GM18909 (cell line): ENCODE measurements at regions not wholly inside any gene's neighbourhood (a gene's known extent, or its start where the extent isn't known, plus 50 kb on each side); places are given as distances from the start of the nearest gene placed in this dataset.
"Not testable (repeated sequence)": the region's sequence is repeated elsewhere in the genome, so short reads cannot be mapped to it uniquely, and the experiment has no call there.

Source experiments
- ATAC-seq: cut with Tn5 transposase; IDR thresholded peaks from one replicate; pipeline ENCODE4 v1.9.1; 2021; ENCODE audit warnings: mild to moderate bottlenecking; ENCODE audit not compliant: unreplicated experiment, poor library complexity

GRCh38 chr5:10023494-10023893 is 226.2 kb downstream of the ATPSCKMT start:
- no peak for ATAC-seq

DNA sequence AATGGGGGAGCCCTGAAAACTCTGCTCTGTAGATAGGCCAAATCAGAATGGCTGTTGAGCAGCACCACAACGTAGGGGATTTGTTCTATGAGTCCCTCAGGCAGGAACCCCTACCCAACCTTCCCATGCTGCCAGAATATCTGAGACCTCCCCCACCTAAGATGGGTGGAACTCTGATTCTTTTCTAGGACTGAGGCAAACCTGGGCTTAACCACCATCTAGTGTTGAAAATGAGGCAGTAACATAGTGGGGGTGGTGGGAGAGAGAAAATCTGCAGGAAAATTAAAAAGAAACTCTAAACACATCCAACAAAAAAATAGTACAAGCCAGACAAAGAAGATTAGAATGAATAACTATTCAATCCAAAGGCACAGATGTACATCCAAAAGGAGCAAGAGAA is 228.4 kb downstream of the ATPSCKMT start:
- no peak for ATAC-seq

GRCh38 chr5:10019236-10019635 is 230.5 kb downstream of the ATPSCKMT start:
- ATAC-seq, result no peak

- no peak for ATAC-seq
Measured at GRCh38 chr5:10018201-10019069, 231.3 kb downstream of the ATPSCKMT start.

- no peak for ATAC-seq
Measured at GRCh38 chr5:10017786-10018185, 231.9 kb downstream of the ATPSCKMT start.

DNA sequence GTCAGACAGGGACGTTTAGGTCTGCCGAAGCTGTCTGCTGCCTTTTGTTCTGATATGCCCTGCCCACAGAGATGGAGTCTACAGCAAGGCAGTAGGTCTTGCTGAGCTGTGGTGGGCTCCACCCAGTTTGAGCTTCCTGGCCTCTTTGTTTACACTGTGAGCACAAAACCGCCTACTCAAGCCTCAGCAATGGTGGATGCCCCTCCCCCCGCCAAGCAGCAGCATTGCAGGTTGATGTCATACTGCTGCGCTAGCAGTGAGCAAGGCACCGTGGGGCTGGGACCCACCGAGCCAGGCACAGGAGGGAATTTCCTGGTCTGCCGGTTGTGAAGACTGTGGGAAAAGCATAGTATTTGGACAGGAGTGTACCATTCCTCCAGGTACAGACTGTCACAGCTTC is 233.1 kb downstream of the ATPSCKMT start:
- ATAC-seq, result not testable (repeated sequence)

DNA sequence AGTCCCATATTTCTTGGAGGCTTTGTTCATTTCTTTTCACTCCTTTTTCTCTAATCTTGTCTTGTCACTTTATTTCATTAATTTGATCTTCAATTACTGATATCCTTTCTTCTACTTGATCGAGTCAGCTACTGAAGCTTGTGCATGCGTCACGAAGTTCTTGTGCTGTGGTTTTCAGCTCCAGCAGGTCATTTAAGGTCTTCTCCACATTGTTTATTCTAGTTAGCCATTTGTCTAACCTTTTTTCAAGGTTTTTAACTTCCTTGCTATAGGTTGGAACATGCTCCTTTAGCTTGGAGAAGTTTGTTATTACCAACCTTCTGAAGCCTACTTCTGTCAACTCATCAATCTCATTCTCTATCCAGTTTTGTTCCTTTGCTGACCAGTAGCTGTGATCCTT is 234.0 kb downstream of the ATPSCKMT start:
- not testable (repeated sequence) for ATAC-seq

DNA sequence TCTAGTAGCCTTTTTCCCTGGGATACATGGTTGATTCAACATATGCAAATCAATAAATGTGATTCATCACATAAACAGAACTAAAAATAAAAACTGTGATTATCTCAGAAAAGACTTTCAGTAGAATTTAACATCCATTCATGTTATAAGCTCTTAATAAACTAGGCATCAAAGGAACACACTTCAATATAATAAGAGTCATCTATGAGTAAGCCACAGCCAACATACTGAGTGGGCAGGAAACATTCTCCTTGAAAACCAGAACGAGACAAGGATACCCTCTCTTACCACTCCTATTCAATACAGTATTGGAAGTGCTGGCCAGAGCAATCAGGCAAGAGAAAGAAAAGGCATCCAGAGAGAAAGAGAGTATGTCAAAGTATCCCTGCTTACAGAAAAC is 239.9 kb downstream of the ATPSCKMT start:
- ATAC-seq, result no peak

GRCh38 chr5:9987101-9987500 is 262.6 kb downstream of the ATPSCKMT start:
- no peak for ATAC-seq

GRCh38 chr5:9977070-9977469 is 272.6 kb downstream of the ATPSCKMT start:
- no peak for ATAC-seq

GRCh38 chr5:9976621-9977020 is 273.1 kb downstream of the ATPSCKMT start:
- no peak for ATAC-seq

DNA sequence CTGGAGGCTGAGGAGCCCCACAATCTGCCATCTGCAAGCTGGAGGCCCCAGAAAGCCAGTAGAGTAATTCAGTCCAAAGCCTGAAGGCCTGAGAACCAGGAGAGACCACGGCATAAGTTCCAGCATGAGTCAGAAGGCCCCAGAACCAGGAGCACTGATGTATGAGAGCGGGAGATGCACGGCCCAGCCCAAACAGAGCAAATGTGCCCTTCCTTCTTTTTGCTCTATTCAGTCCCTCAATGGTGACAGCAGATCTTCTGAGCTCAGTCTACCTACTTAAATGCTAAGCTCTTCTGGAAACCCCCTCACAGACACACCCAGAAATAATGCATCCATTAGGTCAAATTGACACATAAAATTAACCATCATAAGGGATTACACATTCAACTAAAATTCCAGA is 277.6 kb downstream of the ATPSCKMT start:
- no peak for ATAC-seq

- no peak for ATAC-seq
Measured at GRCh38 chr5:9971301-9971700, 278.4 kb downstream of the ATPSCKMT start.

- ATAC-seq, result no peak
Measured at GRCh38 chr5:9958914-9959313, 290.8 kb downstream of the ATPSCKMT start.

DNA sequence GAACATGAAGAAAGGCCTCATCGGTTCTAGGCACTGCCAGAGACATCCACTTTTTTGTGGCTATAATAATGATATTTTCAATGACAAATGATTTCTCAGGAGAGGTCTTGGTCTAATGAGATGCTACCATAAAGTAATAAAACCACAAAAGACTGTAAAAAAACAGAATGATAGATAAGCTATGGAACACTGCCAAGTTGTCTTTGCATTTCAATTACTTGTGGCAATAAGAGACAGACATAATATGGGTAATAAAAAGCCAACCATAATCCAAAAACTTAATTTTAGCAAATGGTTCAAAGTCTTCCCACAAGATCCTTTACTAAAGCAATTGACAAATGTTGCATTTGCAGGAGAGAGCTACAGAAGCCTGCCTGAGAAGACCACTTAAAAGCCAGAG is 292.5 kb downstream of the ATPSCKMT start:
- ATAC-seq, result no peak

DNA sequence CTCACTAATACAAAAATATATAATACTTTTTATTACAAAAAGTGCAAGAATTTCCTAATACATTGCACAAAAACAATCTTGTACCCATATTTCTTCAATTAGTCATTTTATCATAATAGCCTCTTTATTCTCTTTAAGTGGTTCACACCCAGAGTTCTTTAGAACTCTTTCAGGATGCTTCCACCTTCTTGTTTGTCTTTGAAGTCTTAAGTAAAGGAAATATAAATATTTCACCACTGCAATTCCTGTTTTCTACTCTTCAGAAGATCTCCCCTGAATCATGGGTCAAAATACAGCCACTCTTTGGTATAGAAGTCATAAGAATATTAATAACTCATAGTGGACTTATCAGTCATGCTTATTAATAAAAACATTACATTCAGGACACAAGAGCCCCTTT is 293.0 kb downstream of the ATPSCKMT start:
- ATAC-seq, result no peak

DNA sequence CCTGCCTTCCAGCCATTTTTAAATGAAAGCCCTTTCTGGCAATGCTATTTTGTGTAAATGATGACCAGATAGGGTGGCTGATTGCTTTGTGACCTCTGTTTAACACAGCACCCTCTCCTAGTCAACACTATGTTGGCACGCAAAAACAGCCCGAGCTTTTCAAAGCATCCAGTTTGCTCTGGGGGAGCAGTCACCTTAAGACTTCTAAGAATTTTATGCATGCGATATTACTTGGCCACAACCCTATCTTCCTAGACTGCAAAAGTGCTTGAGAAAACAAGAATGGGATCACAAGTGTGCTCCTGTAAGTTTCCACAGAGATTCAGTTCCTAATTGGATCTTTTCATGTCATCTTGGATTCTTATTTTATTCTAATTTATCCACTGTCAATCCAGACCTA is 294.1 kb downstream of the ATPSCKMT start:
- no peak for ATAC-seq

DNA sequence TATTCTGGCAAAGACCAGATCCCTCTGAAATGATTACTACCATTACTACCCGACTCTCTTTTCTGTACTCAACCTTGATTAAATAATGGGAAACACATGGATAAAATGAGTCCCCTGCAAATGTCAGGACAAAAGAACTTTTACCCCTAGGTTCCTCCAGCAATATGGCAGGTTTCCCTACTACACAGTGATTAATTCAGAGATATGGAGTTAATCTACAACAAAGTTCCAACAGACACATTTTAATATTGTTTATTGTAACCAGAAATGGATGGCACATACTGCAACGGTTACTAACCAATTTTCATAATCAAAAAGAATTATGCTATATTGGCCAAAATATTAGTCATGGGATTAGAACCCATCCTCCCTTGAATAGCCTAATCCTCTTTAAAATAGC is 294.8 kb downstream of the ATPSCKMT start:
- no peak for ATAC-seq

GRCh38 chr5:9953691-9954090 is 296.0 kb downstream of the ATPSCKMT start:
- no peak for ATAC-seq

GRCh38 chr5:9951865-9952516 is 297.7 kb downstream of the ATPSCKMT start:
- ATAC-seq, result no peak

DNA sequence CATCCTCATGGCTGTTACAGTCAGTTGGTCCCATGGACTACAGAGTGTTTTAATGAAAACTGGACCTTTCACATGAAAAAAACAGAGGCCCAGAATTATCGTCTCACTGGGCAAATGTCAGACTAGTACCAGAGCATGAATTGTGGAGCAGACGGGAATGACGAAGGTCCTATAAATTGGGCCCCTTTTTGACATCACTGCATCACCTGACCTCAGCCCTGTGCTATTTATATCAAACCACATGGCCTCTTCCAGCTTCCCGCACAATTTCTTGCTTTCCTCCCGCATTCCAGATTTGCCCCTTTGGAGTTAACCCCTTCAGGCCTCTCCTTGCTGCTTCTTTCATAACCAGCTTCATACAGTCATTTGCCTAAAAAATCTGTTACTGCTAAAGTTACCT is 301.7 kb downstream of the ATPSCKMT start:
- no peak for ATAC-seq

DNA sequence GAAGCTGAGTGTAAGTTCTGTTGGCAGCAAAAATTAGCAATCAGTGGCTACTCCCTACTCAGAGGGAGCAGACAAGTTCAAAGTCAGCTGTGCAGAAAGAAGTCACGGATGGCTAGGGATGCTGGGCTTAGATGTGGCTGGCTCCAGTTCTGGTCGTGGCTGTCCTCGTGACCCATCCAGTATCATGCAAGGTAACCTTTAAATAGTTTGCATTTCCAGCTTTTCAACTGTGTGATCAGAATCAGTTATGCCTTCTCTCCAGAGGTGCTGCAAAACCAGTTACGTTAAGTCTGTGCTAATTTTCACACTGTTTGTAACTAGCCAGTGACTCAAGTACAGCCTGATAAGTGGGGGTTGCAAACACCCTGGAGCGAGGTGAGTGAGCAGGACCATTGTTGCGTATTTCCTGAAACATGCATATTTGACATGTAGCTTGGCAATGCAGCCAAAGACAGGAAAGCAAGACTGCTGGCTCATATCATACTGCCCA is 302.4 kb downstream of the ATPSCKMT start:
- peak; percentile 62 for ATAC-seq
